Epithelial cell of esophagus (primary cell): ENCODE measurements at regions not wholly inside any gene's neighbourhood (a gene's known extent, or its start where the extent isn't known, plus 50 kb on each side); places are given as distances from the start of the nearest gene placed in this dataset.
"Not testable (repeated sequence)": the region's sequence is repeated elsewhere in the genome, so short reads cannot be mapped to it uniquely, and the experiment has no call there.

Source experiments
- DNase-seq: peaks from one replicate; pipeline ENCODE4 v3.0.0; 2010; ENCODE audit warnings: low read depth
- H3K4me3 ChIP-seq: 2 replicates; pipeline ENCODE4 v1.5.1; 2011; ENCODE audit warnings: mild to moderate bottlenecking, low read length, control low read depth
- TF ChIP-seq, protein P1 (sequence below): IDR thresholded peaks from 2 replicates; pipeline ENCODE4 v1.5.1; 2011; ENCODE audit warnings: low read depth, mild to moderate bottlenecking, low read length, control low read depth, inconsistent platforms; ENCODE audit not compliant: insufficient read depth; ENCODE audit errors: missing control alignments

DNA sequence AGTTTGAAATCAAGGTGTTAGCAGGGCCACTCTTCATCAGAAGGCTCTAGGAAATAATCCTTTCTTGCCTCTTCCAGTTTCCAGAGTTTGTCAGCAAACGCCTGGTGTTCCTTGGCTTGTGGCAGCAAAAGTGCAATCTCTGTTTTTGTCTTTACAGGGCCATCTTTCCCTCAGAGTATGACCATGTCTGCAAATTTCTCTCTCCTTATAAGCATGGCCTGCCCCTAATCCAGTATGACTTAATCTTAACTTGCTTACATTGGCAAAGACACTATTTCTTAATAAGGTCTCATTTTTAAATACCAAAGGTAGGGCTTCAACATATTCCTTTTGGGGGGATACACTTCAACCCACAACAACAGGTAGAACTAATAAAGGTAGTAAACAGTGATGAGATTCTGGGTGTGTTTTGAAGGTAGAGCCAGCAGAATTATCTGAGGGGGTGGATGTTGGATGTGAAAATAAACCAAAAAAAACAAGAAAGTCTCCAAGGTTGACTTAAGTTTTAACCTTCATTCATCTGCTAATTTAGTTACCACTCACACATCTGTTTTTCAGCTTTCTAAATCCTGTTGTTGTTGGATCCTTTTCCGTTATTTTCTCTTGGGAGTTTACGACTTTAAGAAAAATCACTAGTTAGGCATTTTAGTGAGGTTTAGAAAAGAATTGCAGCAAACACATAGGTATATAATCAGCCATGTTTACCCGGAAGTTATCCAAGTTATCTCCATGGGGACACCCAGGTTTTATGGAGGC lies 234.4 kb upstream of the FIGN start:
- H3K4me3 ChIP-seq = no peak overlapping the region
- DNase-seq = no peak
- TF ChIP-seq, protein P1, sequence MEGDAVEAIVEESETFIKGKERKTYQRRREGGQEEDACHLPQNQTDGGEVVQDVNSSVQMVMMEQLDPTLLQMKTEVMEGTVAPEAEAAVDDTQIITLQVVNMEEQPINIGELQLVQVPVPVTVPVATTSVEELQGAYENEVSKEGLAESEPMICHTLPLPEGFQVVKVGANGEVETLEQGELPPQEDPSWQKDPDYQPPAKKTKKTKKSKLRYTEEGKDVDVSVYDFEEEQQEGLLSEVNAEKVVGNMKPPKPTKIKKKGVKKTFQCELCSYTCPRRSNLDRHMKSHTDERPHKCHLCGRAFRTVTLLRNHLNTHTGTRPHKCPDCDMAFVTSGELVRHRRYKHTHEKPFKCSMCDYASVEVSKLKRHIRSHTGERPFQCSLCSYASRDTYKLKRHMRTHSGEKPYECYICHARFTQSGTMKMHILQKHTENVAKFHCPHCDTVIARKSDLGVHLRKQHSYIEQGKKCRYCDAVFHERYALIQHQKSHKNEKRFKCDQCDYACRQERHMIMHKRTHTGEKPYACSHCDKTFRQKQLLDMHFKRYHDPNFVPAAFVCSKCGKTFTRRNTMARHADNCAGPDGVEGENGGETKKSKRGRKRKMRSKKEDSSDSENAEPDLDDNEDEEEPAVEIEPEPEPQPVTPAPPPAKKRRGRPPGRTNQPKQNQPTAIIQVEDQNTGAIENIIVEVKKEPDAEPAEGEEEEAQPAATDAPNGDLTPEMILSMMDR = no peak

DNA sequence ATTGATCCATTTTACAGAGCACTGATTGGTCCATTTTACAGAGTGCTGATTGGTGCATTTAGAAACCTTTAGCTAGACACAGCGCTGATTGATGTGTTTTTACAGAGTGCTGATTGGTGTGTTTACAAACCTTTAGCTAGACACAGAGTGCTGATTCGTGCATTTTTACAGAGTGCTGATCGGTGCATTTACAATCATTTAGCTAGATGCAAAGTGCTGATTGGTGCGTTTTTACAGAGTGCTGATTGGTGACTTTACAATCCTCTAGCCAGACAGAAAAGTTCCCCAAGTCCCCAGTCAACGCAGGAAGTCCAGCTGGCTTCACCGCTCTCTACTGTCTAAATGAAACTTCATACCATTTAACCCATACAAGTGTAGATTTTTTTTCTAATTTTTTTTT lies 228.5 kb upstream of the FIGN start:
- DNase-seq, H3K4me3 ChIP-seq: not testable (repeated sequence)

DNA sequence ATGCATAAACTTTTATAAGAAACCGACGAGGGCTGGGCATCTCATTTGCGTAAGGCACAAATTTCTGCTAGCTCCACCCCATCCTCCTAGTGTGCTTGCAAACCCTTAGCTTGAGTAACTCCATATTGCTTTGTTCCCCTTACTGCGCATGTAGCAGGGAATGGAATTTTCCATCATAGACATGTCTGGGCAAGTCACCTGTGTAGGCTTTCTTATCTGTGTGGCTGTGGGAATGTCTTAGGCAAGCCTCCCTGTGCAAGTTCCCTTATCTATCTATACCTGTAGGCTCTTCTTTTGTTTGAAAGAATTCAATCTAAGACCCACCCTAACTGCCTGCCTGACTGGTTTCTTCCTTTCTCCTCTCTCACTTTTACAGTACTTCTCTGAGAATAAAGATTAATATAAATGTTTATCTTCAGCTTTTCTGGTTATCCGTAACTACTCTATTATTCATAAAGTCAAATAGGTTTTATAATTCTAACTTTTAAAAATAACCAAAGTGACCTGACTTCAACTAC lies 217.6 kb upstream of the FIGN start:
- H3K4me3 ChIP-seq = no peak overlapping the region
- DNase-seq = peak; percentile 71
- TF ChIP-seq, protein P1 = no peak

DNA sequence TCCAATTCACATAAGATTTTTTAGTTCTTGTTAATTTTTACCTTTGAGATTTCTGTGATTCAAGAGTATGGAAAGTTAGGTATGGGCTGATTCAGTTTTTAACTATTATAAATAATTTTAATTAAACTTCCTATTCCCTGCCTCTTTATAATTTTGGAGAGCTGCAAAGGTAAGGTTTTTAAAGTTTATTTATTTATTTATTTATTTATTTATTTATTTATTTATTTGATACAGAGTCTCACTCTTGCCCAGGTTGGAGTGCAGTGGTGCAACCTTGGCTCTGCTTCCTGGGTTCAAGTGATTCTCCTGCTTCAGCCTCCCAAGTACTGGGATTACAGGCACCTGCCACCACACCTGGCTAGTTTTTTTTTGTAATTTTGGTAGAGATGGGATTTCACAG lies 215.5 kb upstream of the FIGN start:
- H3K4me3 ChIP-seq = no peak overlapping the region
- DNase-seq = no peak
- TF ChIP-seq, protein P1 = no peak

DNA sequence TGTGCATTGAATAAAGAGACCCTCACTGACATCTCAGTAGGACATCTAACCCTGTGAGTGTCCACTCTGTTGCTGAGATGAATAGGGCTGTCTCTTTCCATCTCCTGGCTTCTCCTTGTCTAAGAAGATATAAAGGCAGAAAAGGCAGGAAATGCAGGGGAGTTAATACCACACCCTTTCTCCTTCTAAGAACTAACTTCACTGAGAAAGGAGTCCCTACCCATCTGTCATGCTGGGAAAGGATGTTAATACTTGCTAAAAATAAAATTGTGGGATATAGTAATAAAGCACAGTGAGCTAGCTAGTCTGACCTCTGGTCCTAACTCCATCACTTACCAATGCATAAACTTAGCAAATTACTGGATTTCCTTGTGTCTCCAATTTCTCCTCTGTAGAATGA lies 213.9 kb upstream of the FIGN start:
- no peak for DNase-seq
- no peak overlapping the region for H3K4me3 ChIP-seq
- TF ChIP-seq, protein P1 = no peak

DNA sequence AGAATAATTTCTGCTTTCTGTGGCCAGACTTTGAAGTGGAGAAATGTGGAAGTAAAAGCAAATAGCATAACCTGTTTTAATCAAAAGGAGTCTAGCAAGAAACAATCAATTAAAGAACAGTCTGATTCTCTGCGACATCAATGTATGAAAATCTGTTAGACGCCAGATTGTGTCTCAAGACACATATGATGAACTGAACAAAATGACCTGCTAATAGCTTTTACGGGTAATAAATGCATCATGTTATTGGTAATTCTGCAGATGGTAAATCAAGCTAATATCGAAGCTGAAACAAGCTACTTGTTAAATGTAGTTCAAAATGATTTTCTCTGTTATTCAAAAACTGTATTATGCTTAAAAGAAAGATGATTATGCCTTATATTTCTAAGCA lies 208.5 kb upstream of the FIGN start:
- DNase-seq = no peak
- no peak overlapping the region for H3K4me3 ChIP-seq
- TF ChIP-seq, protein P1 = no peak

DNA sequence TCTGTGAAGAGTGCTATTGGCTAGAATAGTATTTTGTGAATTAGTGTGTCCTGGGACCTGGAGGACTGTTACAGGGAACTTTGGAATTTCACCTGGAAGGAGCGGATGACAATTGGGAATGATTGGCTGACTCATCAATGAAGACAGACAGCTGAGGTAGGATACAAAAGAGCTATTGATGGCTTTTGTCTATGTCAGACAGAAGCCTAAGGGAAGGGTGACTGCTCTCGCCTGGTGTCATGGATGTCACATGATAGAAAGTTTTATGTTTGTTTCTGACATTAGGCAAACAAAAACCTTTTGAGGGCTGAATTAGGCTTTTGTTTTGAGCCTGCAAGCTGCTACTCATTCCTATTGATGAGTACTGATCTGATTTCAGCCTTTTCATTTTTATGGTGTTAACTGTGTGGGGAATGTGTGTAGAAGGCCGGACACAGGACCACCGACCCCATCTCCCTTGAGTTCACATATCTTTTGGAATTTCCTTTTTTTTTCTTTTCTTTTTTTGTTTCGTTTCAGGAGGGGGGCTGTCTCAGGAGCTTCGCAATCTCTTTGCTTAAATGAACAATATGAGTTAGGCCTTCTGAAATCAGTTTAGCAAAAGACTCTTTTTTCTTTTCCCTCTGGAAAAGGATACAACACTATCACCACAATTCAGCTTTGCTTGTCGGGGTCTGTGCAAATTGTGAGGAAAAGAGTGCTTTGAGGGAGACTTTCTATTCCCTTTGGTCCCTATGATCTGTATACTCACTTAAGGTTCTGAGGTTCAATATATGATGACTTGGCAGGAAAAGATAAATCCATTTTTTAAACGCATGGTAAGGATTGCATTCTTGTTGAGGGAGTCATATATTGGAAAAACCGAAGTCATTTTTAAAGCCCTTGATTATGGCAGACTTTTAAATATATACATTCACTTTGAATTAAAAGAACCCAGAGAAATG lies 207.9 kb upstream of the FIGN start:
- TF ChIP-seq, protein P1 = no peak
- H3K4me3 ChIP-seq = no peak overlapping the region
- peak; percentile 7 for DNase-seq
